Choroid plexus epithelial cell (primary cell): ENCODE measurements at regions not wholly inside any gene's neighbourhood (a gene's known extent, or its start where the extent isn't known, plus 50 kb on each side); places are given as distances from the start of the nearest gene placed in this dataset.

Experiments
- DNase-seq: peaks from one replicate; pipeline ENCODE4 v3.0.0-alpha.2; 2010; ENCODE audit warnings: low read depth
- H3K4me3 ChIP-seq: 2 replicates; pipeline ENCODE4 v1.5.1; 2011; ENCODE audit warnings: low read depth, mild to moderate bottlenecking, control low read depth, low read length, moderate library complexity
- CTCF ChIP-seq: conservative IDR thresholded peaks from 2 replicates; pipeline ENCODE4 v1.5.1; 2011; ENCODE audit warnings: low read depth, mild to moderate bottlenecking, control low read depth, inconsistent platforms, low read length, moderate library complexity

GRCh38 chr1:191290441-191290840, 812.8 kb upstream of the BRINP3 start:
- no peak for TF ChIP-seq CTCF
- H3K4me3 ChIP-seq, result no peak overlapping the region
- no peak for DNase-seq

- DNase-seq, result no peak
- H3K4me3 ChIP-seq, result no peak overlapping the region
- TF ChIP-seq CTCF, result no peak
These were observed 827.7 kb upstream of the BRINP3 start for GRCh38 chr1:191305370-191305769.

GRCh38 chr1:191306916-191307315, 829.3 kb upstream of the BRINP3 start:
- no peak for DNase-seq
- no peak overlapping the region for H3K4me3 ChIP-seq
- TF ChIP-seq CTCF, result no peak

GRCh38 chr1:191320062-191320461, 838.2 kb upstream of the RGS18 start:
- no peak for TF ChIP-seq CTCF
- DNase-seq, result no peak
- no peak overlapping the region for H3K4me3 ChIP-seq

GRCh38 chr1:191327868-191328267, 830.4 kb upstream of the RGS18 start:
- no peak overlapping the region for H3K4me3 ChIP-seq
- DNase-seq, result no peak
- TF ChIP-seq CTCF, result no peak

- no peak for TF ChIP-seq CTCF
- no peak overlapping the region for H3K4me3 ChIP-seq
- peak; percentile 33 for DNase-seq
These were observed 814.4 kb upstream of the RGS18 start for GRCh38 chr1:191343816-191344215.

GRCh38 chr1:191346381-191346780, 811.9 kb upstream of the RGS18 start:
- H3K4me3 ChIP-seq, result no peak overlapping the region
- DNase-seq, result no peak
- TF ChIP-seq CTCF, result no peak
